ENCODE measurements at regions not wholly inside any gene's neighbourhood (a gene's known extent, or its start where the extent isn't known, plus 50 kb on each side); places are given as distances from the start of the nearest gene placed in this dataset.

DNA sequence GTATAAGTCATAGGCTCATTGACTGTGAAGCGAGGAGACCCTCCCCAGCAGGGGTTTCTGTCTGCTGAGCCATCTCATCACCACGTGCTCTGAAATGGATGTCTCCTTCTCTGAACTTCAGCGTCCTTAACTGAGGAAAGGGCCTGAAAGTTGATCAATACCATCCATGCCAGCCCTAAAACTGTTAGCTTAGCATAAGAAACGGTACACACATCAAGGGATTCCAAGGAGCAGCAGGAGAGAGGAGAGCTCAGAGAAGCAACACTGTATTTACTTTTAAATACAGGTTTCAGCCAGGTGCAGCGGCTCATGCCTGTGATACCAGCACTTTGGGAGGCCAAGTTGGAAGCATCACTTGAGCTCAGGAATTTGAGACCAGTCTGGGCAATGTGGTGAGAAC is 248.9 kb upstream of the TNRC6C start:
- TF ChIP-seq ZFX (IDR thresholded peaks at IDR 0.05), result no peak
- TF ChIP-seq CTCF (conservative IDR thresholded peaks at IDR 0.05), result no peak
- no peak overlapping the region for H3K27ac ChIP-seq

DNA sequence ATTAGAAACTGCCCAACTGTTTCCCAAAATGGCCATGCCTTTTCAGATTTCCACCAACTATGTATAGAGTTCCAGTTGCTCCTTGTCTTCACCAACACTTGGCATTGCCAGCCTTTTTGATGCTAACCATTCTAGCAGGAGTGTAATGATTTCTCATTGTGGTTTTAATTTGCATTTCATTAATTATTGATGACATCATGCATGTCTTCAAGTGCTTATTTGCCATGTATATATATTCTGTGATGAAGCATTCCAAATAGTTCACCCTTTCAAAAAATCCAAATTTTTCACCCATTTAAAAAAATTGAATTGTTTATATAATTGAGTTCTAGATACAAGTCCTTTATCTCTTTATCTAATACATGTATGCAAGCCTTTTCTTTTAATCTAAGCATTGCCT is 245.9 kb upstream of the TNRC6C start:
- H3K27ac ChIP-seq, result no peak overlapping the region
- TF ChIP-seq CTCF (conservative IDR thresholded peaks at IDR 0.05) (no peak), ZFX (IDR thresholded peaks at IDR 0.05) (no peak)

- no peak overlapping the region for H3K27ac ChIP-seq
- TF ChIP-seq ZFX (IDR thresholded peaks at IDR 0.05), result no peak
- no peak for TF ChIP-seq CTCF (conservative IDR thresholded peaks at IDR 0.05)
Observed at GRCh38 chr17:77716289-77716926, 242.1 kb upstream of the TNRC6C start.

- TF ChIP-seq ZFX (IDR thresholded peaks at IDR 0.05) (no peak), CTCF (conservative IDR thresholded peaks at IDR 0.05) (no peak)
Observed at GRCh38 chr17:77717941-77718668, 240.4 kb upstream of the TNRC6C start.

DNA sequence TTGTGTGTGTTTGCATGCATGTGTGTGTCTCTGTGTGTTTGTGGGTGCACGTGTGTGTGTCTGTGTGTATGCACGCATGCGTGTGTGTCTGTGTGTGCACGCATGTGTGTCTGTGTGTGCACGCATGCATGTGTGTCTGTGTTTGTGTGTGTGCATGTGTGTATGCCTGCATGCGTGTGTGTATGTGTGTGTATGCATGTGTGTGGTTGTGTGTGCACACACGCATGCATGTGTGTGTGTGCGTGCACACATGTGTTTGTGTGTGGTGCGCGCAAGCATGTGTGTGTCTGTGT is 239.9 kb upstream of the TNRC6C start:
- TF ChIP-seq ZFX (IDR thresholded peaks at IDR 0.05) (no peak), CTCF (conservative IDR thresholded peaks at IDR 0.05) (no peak)
- H3K27ac ChIP-seq, result no peak overlapping the region

More at GRCh38 chr17:77717941-77718668, 240.4 kb upstream of the TNRC6C start:
- H3K27ac ChIP-seq, result no peak overlapping the region

DNA sequence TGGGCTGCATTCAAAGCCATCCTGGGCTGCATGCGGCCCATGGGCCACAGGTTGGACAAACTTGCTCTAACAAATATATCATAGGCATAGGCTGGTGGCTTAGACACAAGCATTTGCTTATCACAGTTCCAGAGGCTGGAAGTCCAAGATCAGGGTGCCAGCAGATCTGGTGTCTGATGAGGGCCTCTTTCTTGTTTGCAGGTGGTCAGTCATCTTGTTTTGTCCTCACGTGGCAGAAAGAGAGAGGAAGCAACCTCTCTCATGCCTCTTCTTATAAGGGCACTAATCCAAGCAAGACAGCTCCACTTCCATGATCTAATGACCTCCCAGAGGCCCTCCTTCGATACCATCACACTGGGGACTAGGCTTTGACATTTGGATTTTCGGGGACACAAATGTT is 238.7 kb upstream of the TNRC6C start:
- no peak overlapping the region for H3K27ac ChIP-seq
- TF ChIP-seq ZFX (IDR thresholded peaks at IDR 0.05) (no peak), CTCF (conservative IDR thresholded peaks at IDR 0.05) (no peak)

DNA sequence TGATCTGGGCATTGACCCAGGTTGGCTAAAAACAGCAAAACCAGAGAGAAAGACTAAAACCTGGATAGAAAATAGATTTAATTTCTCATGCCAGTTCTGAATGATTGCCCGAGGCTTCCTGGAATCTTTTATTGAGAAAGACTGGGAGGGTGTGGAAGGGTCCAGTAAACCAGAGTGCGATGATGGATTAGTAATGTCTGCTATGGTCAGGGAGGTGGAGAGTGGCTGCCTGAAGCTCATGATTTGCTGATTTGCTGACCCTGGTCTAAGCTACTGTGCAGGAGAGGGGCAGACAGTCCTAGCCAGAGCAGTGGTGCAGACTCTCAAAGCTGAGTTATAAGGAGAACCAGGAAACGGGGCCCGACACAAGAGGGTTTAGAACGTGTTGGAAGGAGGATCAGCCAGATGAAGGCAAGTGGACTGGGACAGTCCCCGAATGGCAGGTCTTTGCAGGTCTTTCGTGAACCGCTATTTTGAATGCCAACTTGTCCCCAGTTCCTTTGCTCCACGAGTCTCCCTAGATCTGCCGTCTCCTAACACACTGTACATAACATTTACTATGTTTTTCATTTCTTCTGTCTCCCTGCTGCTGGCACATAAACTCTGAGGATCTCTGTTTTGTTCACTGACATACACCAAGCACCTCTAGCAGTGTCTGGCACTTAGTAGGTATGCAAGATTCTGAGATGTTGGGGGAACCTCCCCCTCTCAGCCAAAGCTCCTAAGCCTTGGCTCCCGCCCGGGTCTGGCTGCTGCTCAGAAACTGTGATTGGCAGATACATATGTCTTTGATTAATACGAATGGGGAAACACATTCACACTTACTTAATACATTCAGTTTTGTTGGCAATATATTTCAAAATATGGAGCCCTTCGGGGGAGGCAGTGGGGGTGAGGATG is 237.3 kb upstream of the TNRC6C start:
- H3K27ac ChIP-seq, result no peak overlapping the region
- no peak for TF ChIP-seq ZFX (IDR thresholded peaks at IDR 0.05)
- no peak for TF ChIP-seq CTCF (conservative IDR thresholded peaks at IDR 0.05)

All from C4-2B (cell line).